Stomach (tissue), 4 donors: ENCODE measurements at regions not wholly inside any gene's neighbourhood (a gene's known extent, or its start where the extent isn't known, plus 50 kb on each side); places are given as distances from the start of the nearest gene placed in this dataset.

Experiments
- EP300 ChIP-seq: sonication (generic); formaldehyde crosslinking; IDR thresholded peaks from one replicate; pipeline ENCODE4 v1.6.1; 2017; ENCODE audit warnings: antibody characterized with exemption
- TF ChIP-seq, protein P1 (sequence below), 7 experiments: fragments of 450-650 bp in 4 of 7; fragments of 200-600 bp in 3 of 7; sonication (generic) in 3 of 7; IDR thresholded peaks; one replicate each; pipeline ENCODE4 v1.5.1; 2016 to 2019; ENCODE audit warnings: antibody characterized with exemption in 7 of 7, control low read depth in 2 of 7, mild to moderate bottlenecking in 1 of 7

DNA sequence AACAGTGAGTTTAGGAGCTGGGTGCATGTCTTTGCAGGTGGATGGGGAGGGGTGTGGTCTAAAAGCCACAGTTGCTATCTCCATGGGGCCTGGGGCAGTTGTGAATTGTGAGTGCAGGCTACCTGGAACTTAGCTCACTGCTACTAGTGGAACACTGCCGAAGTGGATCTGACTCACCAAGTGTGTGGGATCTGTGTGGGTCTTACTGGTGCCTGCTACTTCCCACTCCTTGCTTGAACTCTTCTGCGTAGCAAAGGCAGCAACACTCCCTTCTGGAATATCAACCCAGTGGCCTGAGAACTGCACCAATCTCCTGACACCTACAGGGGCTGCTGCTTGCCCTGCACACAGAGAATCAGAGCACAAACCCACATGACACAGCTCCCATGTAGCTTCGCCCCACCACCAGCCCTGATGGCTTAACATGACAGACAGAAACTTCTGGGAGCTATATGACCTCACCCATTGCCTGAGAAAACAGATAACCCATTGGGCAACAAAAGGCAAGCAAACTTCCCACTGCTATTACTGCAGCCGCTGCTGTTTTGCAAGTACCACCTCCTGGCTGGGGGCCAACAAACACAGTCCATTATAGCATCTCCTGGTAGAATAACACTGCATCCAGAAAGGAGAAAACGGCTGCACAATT lies 455.1 kb upstream of the DDX18 start:
- no peak for TF ChIP-seq EP300
- TF ChIP-seq, protein P1, sequence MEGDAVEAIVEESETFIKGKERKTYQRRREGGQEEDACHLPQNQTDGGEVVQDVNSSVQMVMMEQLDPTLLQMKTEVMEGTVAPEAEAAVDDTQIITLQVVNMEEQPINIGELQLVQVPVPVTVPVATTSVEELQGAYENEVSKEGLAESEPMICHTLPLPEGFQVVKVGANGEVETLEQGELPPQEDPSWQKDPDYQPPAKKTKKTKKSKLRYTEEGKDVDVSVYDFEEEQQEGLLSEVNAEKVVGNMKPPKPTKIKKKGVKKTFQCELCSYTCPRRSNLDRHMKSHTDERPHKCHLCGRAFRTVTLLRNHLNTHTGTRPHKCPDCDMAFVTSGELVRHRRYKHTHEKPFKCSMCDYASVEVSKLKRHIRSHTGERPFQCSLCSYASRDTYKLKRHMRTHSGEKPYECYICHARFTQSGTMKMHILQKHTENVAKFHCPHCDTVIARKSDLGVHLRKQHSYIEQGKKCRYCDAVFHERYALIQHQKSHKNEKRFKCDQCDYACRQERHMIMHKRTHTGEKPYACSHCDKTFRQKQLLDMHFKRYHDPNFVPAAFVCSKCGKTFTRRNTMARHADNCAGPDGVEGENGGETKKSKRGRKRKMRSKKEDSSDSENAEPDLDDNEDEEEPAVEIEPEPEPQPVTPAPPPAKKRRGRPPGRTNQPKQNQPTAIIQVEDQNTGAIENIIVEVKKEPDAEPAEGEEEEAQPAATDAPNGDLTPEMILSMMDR (IDR thresholded peaks at IDR 0.05) = no peak
